ENCODE measurements at regions not wholly inside any gene's neighbourhood (a gene's known extent, or its start where the extent isn't known, plus 50 kb on each side); places are given as distances from the start of the nearest gene placed in this dataset.

GRCh38 chr10:80805343-80806020, 267.8 kb downstream of the SH2D4B start:
- ChIA-PET POLR2A (ENCODE audit: partially characterized antibody) (no interaction called here), CTCF (ENCODE audit: partially characterized antibody) (interaction anchor here (0.9 kb wide), 1 partner anchor 9 kb away, joined by 3 read pairs; no protein-coding TSS in a partner anchor)
- Histone ChIP-seq H2BK20ac (ENCODE audit: low read length) (no peak overlapping the region), H3K36me3 (ENCODE audit: control insufficient read depth in 2 of 4, insufficient read depth in 4 of 4, low read length in 3 of 4) (no peaks in the 10 kb centered on the region), H3K27ac (ENCODE audit: low read depth, low read length) (peak overlapping the region; percentile 43), H3K23me2 (ENCODE audit: low read depth, low read length) (no peaks in the 10 kb centered on the region), H3K18ac (ENCODE audit: extremely low read depth, low read length) (no peak overlapping the region), H2AK5ac (ENCODE audit: low read depth, low read length) (no peak overlapping the region), H3K9me3 (ENCODE audit: insufficient read depth in 2 of 2, low read depth in 1 of 2, low read length in 1 of 2) (peaks cover 3 to 5% of the 10 kb centered on the region in 2 experiments; a peak in 2 of 4 replicates), H3K27me3 (replicated peaks in 1 of 4; ENCODE audit: control insufficient read depth in 3 of 4, extremely low read depth in 1 of 4, insufficient read depth in 3 of 4, low read length in 3 of 4) (no peaks in the 10 kb centered on the region), H4K8ac (ENCODE audit: extremely low read depth, insufficient read depth, low read length) (no peak overlapping the region), H2BK12ac (ENCODE audit: low read depth, low read length) (no peak overlapping the region; the same call in 1 of the 2 replicates), H3K14ac (ENCODE audit: insufficient read length) (no peak overlapping the region), H3K56ac (replicated peaks; ENCODE audit: insufficient read length, low read depth, low read length) (no peak overlapping the region), H2BK120ac (replicated peaks; ENCODE audit: low read depth, low read length) (peak overlapping the region; percentile 91), H3K4me3 (ENCODE audit: extremely low read depth in 1 of 4, insufficient read depth in 2 of 4, low read depth in 3 of 4, low read length in 4 of 4) (no peak overlapping the region), H4K20me1 (replicated peaks in 1 of 2; ENCODE audit: control insufficient read depth in 1 of 2, insufficient read depth in 2 of 2, low read length in 2 of 2) (no peaks in the 10 kb centered on the region), H3K9ac (replicated peaks in 1 of 4; ENCODE audit: extremely low read depth in 1 of 4, low read depth in 3 of 4, low read length in 3 of 4) (no peak overlapping the region; a peak in 2 of 7 replicates), H3K79me2 (ENCODE audit: control insufficient read depth in 1 of 2, insufficient read depth in 2 of 2, low read length in 2 of 2) (no peaks in the 10 kb centered on the region), H4K91ac (replicated peaks; ENCODE audit: insufficient read length, low read length) (no peak overlapping the region), H3K4ac (replicated peaks; ENCODE audit: insufficient read length, low read depth, low read length) (no peak overlapping the region), H2AFZ (ENCODE audit: low read length) (no peak overlapping the region), H3K23ac (ENCODE audit: insufficient read length) (no peak overlapping the region), H2BK5ac (ENCODE audit: low read depth, low read length) (peak overlapping the region; percentile 72; the same call in 1 of the 2 replicates), H4K5ac (ENCODE audit: insufficient read length, low read depth, low read length) (no peak overlapping the region), H3K79me1 (ENCODE audit: low read depth, low read length) (no peaks in the 10 kb centered on the region), H2BK15ac (ENCODE audit: low read length) (no peak overlapping the region), H3K4me2 (ENCODE audit: insufficient read depth in 1 of 2, low read depth in 2 of 2, low read length in 2 of 2) (no peak overlapping the region), H3K4me1 (replicated peaks in 1 of 4; ENCODE audit: control insufficient read depth in 3 of 4, insufficient read depth in 4 of 4, low read length in 3 of 4) (peaks cover 0 to 3% (median 0%) of the 10 kb centered on the region in 4 experiments; a peak in 1 of 7 replicates)
- 63% methylated on average over 2 of the region's 2 CpGs; no CpG with 5 or more reads in 1 of the 2 experiments for WGBS, 2 experiments (ENCODE audit: extremely low coverage in 1 of 2, insufficient coverage in 1 of 2, insufficient read length in 1 of 2, insufficient replicate concordance in 2 of 2, low coverage in 1 of 2, low lambda C conversion rate in 2 of 2, missing lambda C conversion rate in 1 of 2)
- DNase-seq (ENCODE audit: low read depth in 1 of 2, low spot score in 2 of 2): no peak
- FAIRE-seq: peak; percentile 73
- TF ChIP-seq POLR2A (IDR thresholded peaks at IDR 0.05; ENCODE audit: control extremely low read depth in 1 of 2, low read depth in 2 of 2, low read length in 2 of 2): no peak
- no peak for TF ChIP-seq POLR2AphosphoS5 (IDR thresholded peaks at IDR 0.05; ENCODE audit: low read depth, low read length)
- no peak for TF ChIP-seq ATF2 (IDR thresholded peaks at IDR 0.05; ENCODE audit: low read length)
- peak in 1 of 2 experiments; percentile 24; a peak in 1 of 3 replicates for TF ChIP-seq EP300 (IDR thresholded peaks at IDR 0.05; ENCODE audit: borderline replicate concordance in 1 of 2, low read depth in 2 of 2, low read length in 2 of 2)
- TF ChIP-seq SP1 (IDR thresholded peaks at IDR 0.05; ENCODE audit: low read depth, low read length): 0 out of 2 replicates have a peak, but pooled peaks have one; percentile 42
- peak; percentile 99 for TF ChIP-seq SRF (IDR thresholded peaks at IDR 0.05; ENCODE audit: low read depth, low read length)
- no peak for TF ChIP-seq RXRA (IDR thresholded peaks at IDR 0.05; ENCODE audit: insufficient read depth, low read depth, low read length)
- no peak for TF ChIP-seq FOSL1 (IDR thresholded peaks at IDR 0.05; ENCODE audit: insufficient read depth, low read depth, low read length)
- peak; percentile 57 for TF ChIP-seq TEAD4 (IDR thresholded peaks at IDR 0.05; ENCODE audit: low read depth, low read length)
- no peak for TF ChIP-seq EGR1 (IDR thresholded peaks at IDR 0.05; ENCODE audit: borderline replicate concordance, low read depth, low read length)
- no peak for TF ChIP-seq RAD21 (IDR thresholded peaks at IDR 0.05 in 1 of 2, conservative IDR thresholded peaks at IDR 0.05 in 1 of 2; ENCODE audit: low read depth in 2 of 2, low read length in 2 of 2)
- TF ChIP-seq ASH2L (IDR thresholded peaks at IDR 0.05; ENCODE audit: low read length): peak; percentile 39
